ENCODE measurements at regions not wholly inside any gene's neighbourhood (a gene's known extent, or its start where the extent isn't known, plus 50 kb on each side); places are given as distances from the start of the nearest gene placed in this dataset.

DNA sequence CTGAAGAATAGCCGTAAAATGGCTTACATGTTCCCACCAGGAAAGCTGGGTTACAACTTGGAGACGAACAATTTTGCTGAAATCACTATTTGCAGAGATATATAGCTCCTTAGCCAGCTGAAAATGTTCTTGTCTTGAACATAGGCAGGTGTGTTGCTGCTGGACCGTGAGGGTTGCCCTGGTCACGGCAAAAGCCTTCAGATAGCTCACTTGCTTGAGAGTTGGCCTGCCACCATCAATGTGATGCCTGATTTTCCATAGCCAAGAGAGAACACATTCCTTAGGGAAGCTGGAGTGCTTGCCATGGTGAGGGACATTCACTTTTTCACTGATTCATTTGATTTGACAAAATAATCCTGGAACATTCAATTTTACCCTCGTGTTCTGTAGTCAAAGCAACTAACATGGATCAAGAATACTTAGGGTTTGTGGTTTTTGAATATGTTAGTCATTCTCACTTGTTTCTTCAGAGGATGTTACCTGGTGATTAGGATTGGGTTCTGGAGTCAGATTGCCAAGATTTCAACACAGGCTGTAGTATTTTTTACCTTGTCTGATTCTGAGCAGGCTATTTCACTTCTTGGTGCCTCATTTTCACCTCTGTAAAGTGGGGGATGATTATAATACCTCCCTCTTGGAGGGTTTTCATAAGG is 536.9 kb downstream of the RAPGEF2 start:
- no peaks in the 10 kb centered on the region for H3K9me2 ChIP-seq (ENCODE audit: insufficient read depth)
- TF ChIP-seq FOSL1 (IDR thresholded peaks at IDR 0.05; ENCODE audit: low read depth) (no peak), SRF (IDR thresholded peaks at IDR 0.05; ENCODE audit: low read depth) (no peak), CBX3 (IDR thresholded peaks at IDR 0.05; ENCODE audit: low read depth) (no peak)
- TF ChIP-seq, protein P1, sequence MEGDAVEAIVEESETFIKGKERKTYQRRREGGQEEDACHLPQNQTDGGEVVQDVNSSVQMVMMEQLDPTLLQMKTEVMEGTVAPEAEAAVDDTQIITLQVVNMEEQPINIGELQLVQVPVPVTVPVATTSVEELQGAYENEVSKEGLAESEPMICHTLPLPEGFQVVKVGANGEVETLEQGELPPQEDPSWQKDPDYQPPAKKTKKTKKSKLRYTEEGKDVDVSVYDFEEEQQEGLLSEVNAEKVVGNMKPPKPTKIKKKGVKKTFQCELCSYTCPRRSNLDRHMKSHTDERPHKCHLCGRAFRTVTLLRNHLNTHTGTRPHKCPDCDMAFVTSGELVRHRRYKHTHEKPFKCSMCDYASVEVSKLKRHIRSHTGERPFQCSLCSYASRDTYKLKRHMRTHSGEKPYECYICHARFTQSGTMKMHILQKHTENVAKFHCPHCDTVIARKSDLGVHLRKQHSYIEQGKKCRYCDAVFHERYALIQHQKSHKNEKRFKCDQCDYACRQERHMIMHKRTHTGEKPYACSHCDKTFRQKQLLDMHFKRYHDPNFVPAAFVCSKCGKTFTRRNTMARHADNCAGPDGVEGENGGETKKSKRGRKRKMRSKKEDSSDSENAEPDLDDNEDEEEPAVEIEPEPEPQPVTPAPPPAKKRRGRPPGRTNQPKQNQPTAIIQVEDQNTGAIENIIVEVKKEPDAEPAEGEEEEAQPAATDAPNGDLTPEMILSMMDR (IDR thresholded peaks at IDR 0.05 in 2 of 3, conservative IDR thresholded peaks at IDR 0.05 in 1 of 3; ENCODE audit: borderline replicate concordance in 1 of 3, insufficient read depth in 1 of 3, low read depth in 2 of 3, low read length in 2 of 3): no peak
- no peaks in the 10 kb centered on the region for H3K27me3 ChIP-seq (ENCODE audit: insufficient read depth, low read length)
- no peak overlapping the region for H3K4me2 ChIP-seq (ENCODE audit: low read length)
- CTCF ChIA-PET: no interaction called here
- no peak overlapping the region for H3K4me3 ChIP-seq (replicated peaks in 1 of 2; ENCODE audit: low read depth in 1 of 2, low read length in 2 of 2)
- no peak for DNase-seq (ENCODE audit: low read depth, low spot score)
- intact Hi-C loops (cut with micrococcal nuclease): no loop called here
- ATAC-seq: no peak
- POLR2A ChIA-PET: no interaction called here
- no peaks in the 10 kb centered on the region for H4K20me1 ChIP-seq (ENCODE audit: insufficient read depth)
- H3K9me3 ChIP-seq (ENCODE audit: control insufficient read depth in 1 of 2, insufficient read depth in 1 of 2, low read depth in 1 of 2, low read length in 2 of 2): no peaks in the 10 kb centered on the region
- no peak overlapping the region for H3K27ac ChIP-seq (ENCODE audit: low read depth, low read length)
- no peak overlapping the region for H2AFZ ChIP-seq (ENCODE audit: low read depth, low read length, poor library complexity, severe bottlenecking)
- RAD21 ChIA-PET (ENCODE audit: low non-redundant PET in 1 of 2, low total read pairs in 2 of 2, uncharacterized antibody in 2 of 2, unreplicated experiment in 2 of 2): no interaction called here
- no peak overlapping the region for H3K9ac ChIP-seq (ENCODE audit: low read length)
- no peaks in the 10 kb centered on the region for H3K4me1 ChIP-seq (ENCODE audit: control insufficient read depth in 1 of 2, insufficient read depth in 2 of 2, low read length in 2 of 2)
- no peaks in the 10 kb centered on the region for H3K36me3 ChIP-seq (ENCODE audit: control insufficient read depth in 1 of 2, insufficient read depth in 2 of 2, low read length in 2 of 2)
- no TSS peak for BruUV-seq (replicated peaks)
- no peaks in the 10 kb centered on the region for H3K79me2 ChIP-seq (ENCODE audit: insufficient read depth, low read length)

DNA sequence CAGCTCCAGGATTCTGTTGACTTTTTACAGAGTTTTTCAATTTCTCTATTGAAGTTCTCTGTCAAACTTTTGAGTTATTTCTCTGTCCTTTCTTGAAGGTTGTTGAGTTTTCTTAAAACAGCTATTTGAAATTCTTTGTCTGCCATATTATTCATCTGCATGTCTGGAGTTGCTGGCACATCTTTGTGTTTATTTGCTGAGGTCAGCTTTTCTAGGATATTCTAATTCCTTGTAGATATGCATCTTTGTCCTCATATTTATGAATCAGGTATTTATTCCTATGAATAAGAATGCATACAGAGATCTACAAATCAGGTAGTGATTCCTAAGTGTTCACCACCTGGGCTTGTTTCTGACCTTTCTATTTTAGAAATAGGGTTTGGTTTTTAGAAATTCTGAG is 546.4 kb downstream of the RAPGEF2 start:
- ChIA-PET POLR2A (no interaction called here), CTCF (no interaction called here)
- no TSS peak for BruUV-seq (replicated peaks)

More for the DNA sequence above, 546.4 kb downstream of the RAPGEF2 start:
- H3K79me2 ChIP-seq (ENCODE audit: insufficient read depth, low read length): no peaks in the 10 kb centered on the region
- no peak overlapping the region for H3K4me3 ChIP-seq (replicated peaks in 1 of 2; ENCODE audit: low read depth in 1 of 2, low read length in 2 of 2)
- DNase-seq (ENCODE audit: low read depth, low spot score) (no peak), ATAC-seq (no peak)
- H3K4me1 ChIP-seq (ENCODE audit: control insufficient read depth in 1 of 2, insufficient read depth in 2 of 2, low read length in 2 of 2): no peaks in the 10 kb centered on the region
- H3K27me3 ChIP-seq (ENCODE audit: insufficient read depth, low read length): no peaks in the 10 kb centered on the region
- no peak overlapping the region for H2AFZ ChIP-seq (ENCODE audit: low read depth, low read length, poor library complexity, severe bottlenecking)
- H3K9ac ChIP-seq (ENCODE audit: low read length): no peak overlapping the region
- H4K20me1 ChIP-seq (ENCODE audit: insufficient read depth): no peaks in the 10 kb centered on the region
- no peaks in the 10 kb centered on the region for H3K9me3 ChIP-seq (ENCODE audit: control insufficient read depth in 1 of 2, insufficient read depth in 1 of 2, low read depth in 1 of 2, low read length in 2 of 2)
- H3K9me2 ChIP-seq (ENCODE audit: insufficient read depth): no peaks in the 10 kb centered on the region
- H3K4me2 ChIP-seq (ENCODE audit: low read length): no peak overlapping the region
- TF ChIP-seq CBX3 (IDR thresholded peaks at IDR 0.05; ENCODE audit: low read depth): no peak
- TF ChIP-seq, protein P1 (IDR thresholded peaks at IDR 0.05 in 2 of 3, conservative IDR thresholded peaks at IDR 0.05 in 1 of 3; ENCODE audit: borderline replicate concordance in 1 of 3, insufficient read depth in 1 of 3, low read depth in 2 of 3, low read length in 2 of 3): no peak
- TF ChIP-seq TCF7L2 (IDR thresholded peaks at IDR 0.05; ENCODE audit: borderline replicate concordance, extremely low read depth, insufficient read depth, insufficient read length): no peak
- TF ChIP-seq CEBPB (IDR thresholded peaks at IDR 0.05; ENCODE audit: low read depth): no peak
- TF ChIP-seq, protein P2, sequence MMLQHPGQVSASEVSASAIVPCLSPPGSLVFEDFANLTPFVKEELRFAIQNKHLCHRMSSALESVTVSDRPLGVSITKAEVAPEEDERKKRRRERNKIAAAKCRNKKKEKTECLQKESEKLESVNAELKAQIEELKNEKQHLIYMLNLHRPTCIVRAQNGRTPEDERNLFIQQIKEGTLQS (IDR thresholded peaks at IDR 0.05): no peak
- RAD21 ChIA-PET (ENCODE audit: low non-redundant PET in 1 of 2, low total read pairs in 2 of 2, uncharacterized antibody in 2 of 2, unreplicated experiment in 2 of 2): no interaction called here
- intact Hi-C loops (cut with micrococcal nuclease): no loop called here
- H3K27ac ChIP-seq (ENCODE audit: low read depth, low read length): no peak overlapping the region
- no peaks in the 10 kb centered on the region for H3K36me3 ChIP-seq (ENCODE audit: control insufficient read depth in 1 of 2, insufficient read depth in 2 of 2, low read length in 2 of 2)

Measured in HCT116 (cell line).